Caco-2 (cell line): ENCODE measurements at regions not wholly inside any gene's neighbourhood (a gene's known extent, or its start where the extent isn't known, plus 50 kb on each side); places are given as distances from the start of the nearest gene placed in this dataset.

Experiments
- BruUV-seq: library from RNA; stranded (reverse); fragments of 400-500 nt; replicated peaks from 2 replicates; lab custom pipeline; 2021; lab: Mats Ljungman, UMichigan
- CTCF ChIA-PET: fragments of 300-600 bp; sonication (Branson Sonifier 250); formaldehyde crosslinking; loops from one replicate; lab custom pipeline; 2022; ENCODE audit warnings: antibody characterized with exemption; lab: Charles Lee
- POLR2A ChIA-PET: fragments of 300-600 bp; sonication (Branson Sonifier 250); formaldehyde crosslinking; loops from one replicate; lab custom pipeline; 2022; ENCODE audit warnings: antibody characterized with exemption; lab: Charles Lee
- DNase-seq, 2 experiments: peaks; one replicate each; pipeline versions ENCODE4 v3.0.0 to v3.0.0-alpha.2; 2020 to 2022
- H3K27me3 ChIP-seq: replicated peaks from 2 replicates; pipeline ENCODE4 v1.6.0; 2011; ENCODE audit warnings: low read length; ENCODE audit not compliant: control insufficient read depth, insufficient read depth
- H3K36me3 ChIP-seq: 2 replicates; pipeline ENCODE4 v1.5.1; 2011; ENCODE audit warnings: low read length; ENCODE audit not compliant: control insufficient read depth, insufficient read depth
- H3K4me1 ChIP-seq: fragments of 250-450 bp; sonication (Bioruptor Pico); 2 replicates; pipeline ENCODE4 v1.5.1; 2020; ENCODE audit warnings: mild to moderate bottlenecking
- H3K4me3 ChIP-seq: 2 replicates; pipeline ENCODE4 v1.5.1; 2011; ENCODE audit warnings: low read depth, mild to moderate bottlenecking, control low read depth, low read length
- H3K9me3 ChIP-seq: fragments of 250-450 bp; sonication (Bioruptor Pico); 2 replicates; pipeline ENCODE4 v1.5.1; 2020; ENCODE audit warnings: mild to moderate bottlenecking, moderate library complexity
- H3K27ac Mint-ChIP-seq: one replicate; pipeline ENCODE4 v1.8.0; 2022; ENCODE audit warnings: mixed read lengths; ENCODE audit not compliant: unreplicated experiment
- H3K27me3 Mint-ChIP-seq: one replicate; pipeline ENCODE4 v1.8.0; 2022; ENCODE audit warnings: mixed read lengths; ENCODE audit not compliant: insufficient read depth, unreplicated experiment
- H3K36me3 Mint-ChIP-seq: one replicate; pipeline ENCODE4 v1.8.0; 2022; ENCODE audit warnings: mild to moderate bottlenecking, mixed read lengths; ENCODE audit not compliant: insufficient read depth, unreplicated experiment
- H3K4me1 Mint-ChIP-seq: one replicate; pipeline ENCODE4 v1.8.0; 2022; ENCODE audit warnings: low read depth, mixed read lengths; ENCODE audit not compliant: unreplicated experiment
- H3K4me3 Mint-ChIP-seq: one replicate; pipeline ENCODE4 v1.8.0; 2022; ENCODE audit warnings: mild to moderate bottlenecking, moderate library complexity, mixed read lengths; ENCODE audit not compliant: unreplicated experiment
- H3K9me3 Mint-ChIP-seq: one replicate; pipeline ENCODE4 v1.8.0; 2022; ENCODE audit warnings: mixed read lengths; ENCODE audit not compliant: unreplicated experiment
- CTCF ChIP-seq, 2 experiments: fragments of 200-600 bp in 1 of 2; IDR thresholded peaks; 1 replicate in 1 of 2; 2 replicates in 1 of 2; pipeline versions ENCODE4 v1.5.1 to v1.8.0; 2011 to 2022; ENCODE audit warnings: antibody characterized with exemption in 1 of 2, control low read depth in 1 of 2, inconsistent platforms in 1 of 2, low read depth in 1 of 2, low read length in 1 of 2, mild to moderate bottlenecking in 1 of 2, moderate library complexity in 1 of 2; ENCODE audit not compliant: insufficient read depth in 1 of 2, severe bottlenecking in 1 of 2, unreplicated experiment in 1 of 2
- intact Hi-C: fragments of 100-400 bp; cut with micrococcal nuclease; formaldehyde crosslinking; loops from one replicate; pipeline ENCODE4 v1.10.0; 2022; ENCODE audit not compliant: unreplicated experiment

GRCh38 chr9:11064909-11065308 lies 452.1 kb upstream of the PTPRD start:
- no peaks in the 10 kb centered on the region for H3K36me3 ChIP-seq
- no peaks in the 10 kb centered on the region for H3K27me3 Mint-ChIP-seq
- H3K9me3 Mint-ChIP-seq: no peaks in the 10 kb centered on the region
- no TSS peak for BruUV-seq
- H3K4me1 ChIP-seq: no peaks in the 10 kb centered on the region
- no peaks in the 10 kb centered on the region for H3K4me1 Mint-ChIP-seq
- no peaks in the 10 kb centered on the region for H3K27me3 ChIP-seq
- DNase-seq: peak; percentile 65 to 77
- CTCF ChIA-PET: no interaction called here
- no peak overlapping the region for H3K27ac Mint-ChIP-seq
- no peaks in the 10 kb centered on the region for H3K9me3 ChIP-seq
- H3K36me3 Mint-ChIP-seq: no peaks in the 10 kb centered on the region
- peak overlapping the region; percentile 63 for H3K4me3 Mint-ChIP-seq
- peak overlapping the region; percentile 31 for H3K4me3 ChIP-seq
- TF ChIP-seq CTCF (IDR thresholded peaks at IDR 0.05; ENCODE audit: insufficient read depth in 1 of 2, low read depth in 1 of 2, low read length in 1 of 2, severe bottlenecking in 1 of 2, unreplicated experiment in 1 of 2): no peak
- intact Hi-C loops: no loop called here
- POLR2A ChIA-PET: no interaction called here

GRCh38 chr9:11072176-11072575 lies 459.4 kb upstream of the PTPRD start:
- Histone ChIP-seq H3K4me1 (no peaks in the 10 kb centered on the region), H3K4me3 (no peak overlapping the region), H3K9me3 (no peaks in the 10 kb centered on the region), H3K27me3 (no peaks in the 10 kb centered on the region), H3K36me3 (no peaks in the 10 kb centered on the region)
- H3K4me3 Mint-ChIP-seq: no peak overlapping the region
- ChIA-PET CTCF (no interaction called here), POLR2A (no interaction called here)
- no peaks in the 10 kb centered on the region for H3K4me1 Mint-ChIP-seq
- H3K27me3 Mint-ChIP-seq: no peaks in the 10 kb centered on the region
- DNase-seq: no peak
- no peaks in the 10 kb centered on the region for H3K36me3 Mint-ChIP-seq
- no peak for TF ChIP-seq CTCF (IDR thresholded peaks at IDR 0.05; ENCODE audit: insufficient read depth in 1 of 2, low read depth in 1 of 2, low read length in 1 of 2, severe bottlenecking in 1 of 2, unreplicated experiment in 1 of 2)
- no peaks in the 10 kb centered on the region for H3K9me3 Mint-ChIP-seq
- H3K27ac Mint-ChIP-seq: no peak overlapping the region
- no TSS peak for BruUV-seq
- intact Hi-C loops: no loop called here

- H3K4me1 ChIP-seq: no peaks in the 10 kb centered on the region
- Mint-ChIP-seq H3K4me1 (no peaks in the 10 kb centered on the region), H3K27me3 (no peaks in the 10 kb centered on the region), H3K4me3 (no peak overlapping the region), H3K9me3 (no peaks in the 10 kb centered on the region), H3K36me3 (no peaks in the 10 kb centered on the region), H3K27ac (no peak overlapping the region)
- BruUV-seq: no TSS peak
- no peak overlapping the region for H3K4me3 ChIP-seq
- no peaks in the 10 kb centered on the region for H3K27me3 ChIP-seq
- intact Hi-C loops: no loop called here
- no peaks in the 10 kb centered on the region for H3K36me3 ChIP-seq
- TF ChIP-seq CTCF (IDR thresholded peaks at IDR 0.05; ENCODE audit: insufficient read depth in 1 of 2, low read depth in 1 of 2, low read length in 1 of 2, severe bottlenecking in 1 of 2, unreplicated experiment in 1 of 2): no peak
- ChIA-PET POLR2A (no interaction called here), CTCF (no interaction called here)
- H3K9me3 ChIP-seq: no peaks in the 10 kb centered on the region
- no peak for DNase-seq
Observed at GRCh38 chr9:11086561-11086960, 473.8 kb upstream of the PTPRD start.
